H9 (cell line): ENCODE measurements at regions not wholly inside any gene's neighbourhood (a gene's known extent, or its start where the extent isn't known, plus 50 kb on each side); places are given as distances from the start of the nearest gene placed in this dataset.

Experiments used
- DNase-seq: peaks from one replicate; pipeline ENCODE4 v3.0.0-alpha.2; 2017
- H2AFZ ChIP-seq: one replicate; pipeline ENCODE4 v1.6.1; 2013; ENCODE audit warnings: mild to moderate bottlenecking, low read length, control low read depth, moderate library complexity
- H2AK5ac ChIP-seq: 2 replicates; pipeline ENCODE4 v1.6.1; 2013; ENCODE audit warnings: low read length, control low read depth, mixed read lengths; ENCODE audit not compliant: insufficient read length
- H2BK120ac ChIP-seq: one replicate; pipeline ENCODE4 v1.6.1; 2013; ENCODE audit warnings: low read depth, mild to moderate bottlenecking, low read length, control low read depth, inconsistent platforms; ENCODE audit not compliant: poor library complexity, severe bottlenecking
- H2BK12ac ChIP-seq: 2 replicates; pipeline ENCODE4 v1.6.1; 2013; ENCODE audit warnings: low read length, control low read depth, mixed read lengths, low read depth; ENCODE audit not compliant: insufficient read length
- H2BK15ac ChIP-seq: 2 replicates; pipeline ENCODE4 v1.6.1; 2013; ENCODE audit warnings: low read depth, low read length, control low read depth
- H2BK20ac ChIP-seq: one replicate; pipeline ENCODE4 v1.6.1; 2013; ENCODE audit warnings: low read depth, mild to moderate bottlenecking, low read length, control low read depth, inconsistent platforms; ENCODE audit not compliant: poor library complexity, severe bottlenecking
- H2BK5ac ChIP-seq: 2 replicates; pipeline ENCODE4 v1.6.1; 2013; ENCODE audit warnings: low read length, control low read depth, mixed read lengths; ENCODE audit not compliant: insufficient read length
- H3K14ac ChIP-seq: 2 replicates; pipeline ENCODE4 v1.6.1; 2013; ENCODE audit warnings: low read length, control low read depth; ENCODE audit not compliant: insufficient read depth
- H3K18ac ChIP-seq: 2 replicates; pipeline ENCODE4 v1.6.1; 2013; ENCODE audit warnings: low read depth, mild to moderate bottlenecking, mixed read lengths, low read length, control low read depth; ENCODE audit not compliant: insufficient read length
- H3K23ac ChIP-seq: 2 replicates; pipeline ENCODE4 v1.6.1; 2013; ENCODE audit warnings: low read length, control low read depth, mixed read lengths, low read depth; ENCODE audit not compliant: insufficient read length
- H3K23me2 ChIP-seq: 2 replicates; pipeline ENCODE4 v1.6.1; 2013; ENCODE audit warnings: low read depth, mild to moderate bottlenecking, mixed read lengths, low read length, control low read depth; ENCODE audit not compliant: insufficient read length, poor library complexity, severe bottlenecking
- H3K27ac ChIP-seq: 2 replicates; pipeline ENCODE4 v1.5.1; 2013; ENCODE audit warnings: low read length, control low read depth, mixed read lengths, low read depth; ENCODE audit not compliant: insufficient read length
- H3K27me3 ChIP-seq: 2 replicates; pipeline ENCODE4 v1.6.1; 2013; ENCODE audit warnings: low read length, control low read depth, inconsistent platforms; ENCODE audit not compliant: insufficient read depth
- H3K4ac ChIP-seq: 2 replicates; pipeline ENCODE4 v1.6.1; 2013; ENCODE audit warnings: low read depth, mild to moderate bottlenecking, control low read depth, inconsistent platforms, low read length, moderate library complexity
- H3K4me1 ChIP-seq: 2 replicates; pipeline ENCODE4 v1.6.1; 2013; ENCODE audit warnings: low read length, control low read depth, inconsistent platforms; ENCODE audit not compliant: insufficient read depth
- H3K4me2 ChIP-seq: 2 replicates; pipeline ENCODE4 v1.6.1; 2013; ENCODE audit warnings: low read length, control low read depth, mixed read lengths; ENCODE audit not compliant: insufficient read length, insufficient read depth
- H3K56ac ChIP-seq: 2 replicates; pipeline ENCODE4 v1.6.1; 2013; ENCODE audit warnings: low read depth, mild to moderate bottlenecking, mixed read lengths, low read length, control low read depth; ENCODE audit not compliant: insufficient read length
- H3K79me1 ChIP-seq: 2 replicates; pipeline ENCODE4 v1.6.1; 2013; ENCODE audit warnings: low read depth, mild to moderate bottlenecking, moderate library complexity, low read length, control low read depth, inconsistent platforms; ENCODE audit not compliant: insufficient read depth, poor library complexity, severe bottlenecking
- H3K79me2 ChIP-seq: 2 replicates; pipeline ENCODE4 v1.6.1; 2013; ENCODE audit warnings: low read length, control low read depth, inconsistent platforms; ENCODE audit not compliant: insufficient read depth
- H3K9ac ChIP-seq: 2 replicates; pipeline ENCODE4 v1.6.1; 2013; ENCODE audit warnings: low read length, control low read depth, mixed read lengths; ENCODE audit not compliant: insufficient read length; ENCODE audit errors: extremely low read depth
- H3K9me3 ChIP-seq: one replicate; pipeline ENCODE4 v1.6.1; 2013; ENCODE audit warnings: low read depth, low read length, inconsistent platforms; ENCODE audit not compliant: control insufficient read depth
- H3T11ph ChIP-seq: one replicate; pipeline ENCODE4 v1.6.1; 2013; ENCODE audit warnings: mild to moderate bottlenecking, low read length, control low read depth, inconsistent platforms
- H4K20me1 ChIP-seq: one replicate; pipeline ENCODE4 v1.6.1; 2013; ENCODE audit not compliant: control insufficient read depth, insufficient read length, insufficient read depth
- H4K5ac ChIP-seq: 2 replicates; pipeline ENCODE4 v1.6.1; 2013; ENCODE audit warnings: low read depth, mild to moderate bottlenecking, mixed read lengths, low read length, control low read depth; ENCODE audit not compliant: insufficient read length
- H4K8ac ChIP-seq: replicated peaks from 2 replicates; pipeline ENCODE4 v1.6.1; 2013; ENCODE audit warnings: low read length, control low read depth, mixed read lengths, low read depth; ENCODE audit not compliant: insufficient read length
- H4K91ac ChIP-seq: 2 replicates; pipeline ENCODE4 v1.6.1; 2013; ENCODE audit warnings: low read depth, mild to moderate bottlenecking, moderate library complexity, mixed read lengths, low read length, control low read depth; ENCODE audit not compliant: insufficient read length
- H3K27ac Mint-ChIP-seq, 3 experiments: 2 replicates in 2 of 3; 3 replicates in 1 of 3; pipeline ENCODE4 v1.8.0; 2020 to 2021; ENCODE audit warnings: mixed read lengths in 3 of 3, mild to moderate bottlenecking in 1 of 3, moderate library complexity in 1 of 3
- H3K27me3 Mint-ChIP-seq: 2 replicates; pipeline ENCODE4 v1.8.0; 2021; ENCODE audit warnings: low read depth, mild to moderate bottlenecking, moderate library complexity, mixed read lengths
- H3K36me3 Mint-ChIP-seq, 3 experiments: 2 replicates in 2 of 3; 3 replicates in 1 of 3; pipeline ENCODE4 v1.8.0; 2020 to 2021; ENCODE audit warnings: low read depth in 3 of 3, mixed read lengths in 3 of 3; ENCODE audit not compliant: insufficient read depth in 1 of 3
- H3K4me1 Mint-ChIP-seq, 2 experiments: 2 replicates each; pipeline ENCODE4 v1.8.0; 2020; ENCODE audit warnings: mixed read lengths in 2 of 2
- H3K4me3 Mint-ChIP-seq, 2 experiments: 2 replicates in 1 of 2; 3 replicates in 1 of 2; pipeline ENCODE4 v1.8.0; 2020 to 2021; ENCODE audit warnings: mild to moderate bottlenecking in 2 of 2, mixed read lengths in 2 of 2, moderate library complexity in 1 of 2
- H3K9me3 Mint-ChIP-seq, 2 experiments: 2 replicates in 1 of 2; 3 replicates in 1 of 2; pipeline ENCODE4 v1.8.0; 2020; ENCODE audit warnings: mild to moderate bottlenecking in 2 of 2, mixed read lengths in 2 of 2, moderate library complexity in 1 of 2
- CTCF ChIP-seq: fragments of 200-600 bp; sonication (generic); conservative IDR thresholded peaks from 3 replicates; pipeline ENCODE4 v1.8.0; 2021; ENCODE audit warnings: antibody characterized with exemption, mild to moderate bottlenecking
- WGBS: extraction: QIAGEN DNeasy Blood & Tissue Kit; methylation state at CpG from one replicate; pipeline ENCODE4 v1.1.7; 2013; ENCODE audit warnings: missing lambda C conversion rate, low lambda C conversion rate, mixed read lengths; ENCODE audit not compliant: insufficient read length; ENCODE audit errors: extremely low coverage; 5-methylcytosine and 5-hydroxymethylcytosine counted together

GRCh38 chr4:71163317-71163716 is 169.9 kb downstream of the DCK start:
- 0 out of 4 replicates have a peak, but pooled peaks cover 0 to 4% of the 10 kb centered on the region in 2 experiments for H3K4me1 Mint-ChIP-seq
- no peaks in the 10 kb centered on the region for H3K79me1 ChIP-seq
- H3K27me3 ChIP-seq: no peaks in the 10 kb centered on the region
- H3K18ac ChIP-seq: no peak overlapping the region
- DNase-seq: no peak
- WGBS: no CpG with 5 or more reads among the region's 2 CpGs
- no peak overlapping the region for H3K4me3 Mint-ChIP-seq
- no peak overlapping the region for H3K9ac ChIP-seq
- no peak overlapping the region for H2AK5ac ChIP-seq
- H4K91ac ChIP-seq: no peak overlapping the region
- no peak overlapping the region for H3K23ac ChIP-seq
- H3K27ac Mint-ChIP-seq: no peak overlapping the region
- H3K4me2 ChIP-seq: no peak overlapping the region
- H2BK120ac ChIP-seq: no peak overlapping the region
- H4K8ac ChIP-seq: no peak overlapping the region
- no peak overlapping the region for H3K27ac ChIP-seq
- H2AFZ ChIP-seq: no peak overlapping the region
- H3K27me3 Mint-ChIP-seq: no peaks in the 10 kb centered on the region
- H4K5ac ChIP-seq: no peak overlapping the region
- H4K20me1 ChIP-seq: no peaks in the 10 kb centered on the region
- no peak overlapping the region for H2BK5ac ChIP-seq
- H3K4me1 ChIP-seq: no peaks in the 10 kb centered on the region; the same call in 1 of the 2 replicates
- H3K36me3 Mint-ChIP-seq: no peaks in the 10 kb centered on the region
- no peak for TF ChIP-seq CTCF
- H3K14ac ChIP-seq: no peak overlapping the region
- H3K9me3 ChIP-seq: no peaks in the 10 kb centered on the region
- H2BK15ac ChIP-seq: no peak overlapping the region
- H3K56ac ChIP-seq: no peak overlapping the region
- no peaks in the 10 kb centered on the region for H3K23me2 ChIP-seq
- H3K4ac ChIP-seq: no peak overlapping the region
- H2BK12ac ChIP-seq: no peak overlapping the region
- no peak overlapping the region for H3T11ph ChIP-seq
- no peak overlapping the region for H2BK20ac ChIP-seq
- no peaks in the 10 kb centered on the region for H3K79me2 ChIP-seq
- no peaks in the 10 kb centered on the region for H3K9me3 Mint-ChIP-seq
